NCI-H2107 treated with DMSO at 0.1 percent for 48 hours (cell line): ENCODE measurements at regions not wholly inside any gene's neighbourhood (a gene's known extent, or its start where the extent isn't known, plus 50 kb on each side); places are given as distances from the start of the nearest gene placed in this dataset.

Source experiments
- DNase-seq: peaks from one replicate; lab custom pipeline; 2025; ENCODE audit not compliant: unreplicated experiment; lab: John Stamatoyannopoulos, UW

- DNase-seq, result no peak
Measured at GRCh38 chr3:139234491-139234890, 109.3 kb upstream of the MRPS22 start.

GRCh38 chr3:139235192-139235591 is 108.6 kb upstream of the MRPS22 start:
- DNase-seq, result no peak

GRCh38 chr3:139236336-139236735 is 107.5 kb upstream of the MRPS22 start:
- no peak for DNase-seq

GRCh38 chr3:139238281-139239030 is 105.4 kb upstream of the MRPS22 start:
- no peak for DNase-seq

- no peak for DNase-seq
Measured at GRCh38 chr3:139239550-139239949, 104.3 kb upstream of the MRPS22 start.

- no peak for DNase-seq
Measured at GRCh38 chr3:139241783-139242182, 102.0 kb upstream of the MRPS22 start.

GRCh38 chr3:139243710-139244109 is 100.1 kb upstream of the MRPS22 start:
- no peak for DNase-seq

GRCh38 chr3:139248593-139249255 is 95.1 kb upstream of the MRPS22 start:
- no peak for DNase-seq

- DNase-seq, result no peak
Measured at GRCh38 chr3:139251529-139251928, 92.3 kb upstream of the MRPS22 start.

- no peak for DNase-seq
Measured at GRCh38 chr3:139252719-139253118, 91.1 kb upstream of the MRPS22 start.

- no peak for DNase-seq
Measured at GRCh38 chr3:139258276-139258675, 85.5 kb upstream of the MRPS22 start.

- DNase-seq, result no peak
Measured at GRCh38 chr3:139259398-139259797, 84.4 kb upstream of the MRPS22 start.

GRCh38 chr3:139260041-139260486 is 83.8 kb upstream of the MRPS22 start:
- no peak for DNase-seq

- DNase-seq, result no peak
Measured at GRCh38 chr3:139260793-139261736, 82.8 kb upstream of the MRPS22 start.

GRCh38 chr3:139261754-139262586 is 81.8 kb upstream of the MRPS22 start:
- DNase-seq, result no peak

GRCh38 chr3:139263798-139264197 is 80.0 kb upstream of the MRPS22 start:
- no peak for DNase-seq

GRCh38 chr3:139264375-139264774 is 79.4 kb upstream of the MRPS22 start:
- DNase-seq, result no peak

GRCh38 chr3:139265131-139266016 is 78.4 kb upstream of the MRPS22 start:
- peak; percentile 2 for DNase-seq
